Stimulated activated CD8-positive, alpha-beta memory T cell treated with anti-CD3 and anti-CD28 coated beads, Interleukin-7, amount 100 ng/mL, for 48 hours (primary cell): ENCODE measurements at regions not wholly inside any gene's neighbourhood (a gene's known extent, or its start where the extent isn't known, plus 50 kb on each side); places are given as distances from the start of the nearest gene placed in this dataset.

Source experiments
- DNase-seq, 2 donors: peaks; one replicate each; pipeline ENCODE4 v3.0.0-alpha.2; 2020; ENCODE audit warnings: low read depth in 1 of 2; ENCODE audit errors: extremely low read depth in 1 of 2

GRCh38 chr7:41028580-41028979 is 674.3 kb downstream of the INHBA start:
- DNase-seq, result no peak

GRCh38 chr7:41027428-41028115 is 675.3 kb downstream of the INHBA start:
- DNase-seq, result no peak

GRCh38 chr7:41024126-41024525 is 678.8 kb downstream of the INHBA start:
- no peak for DNase-seq

GRCh38 chr7:41020056-41020455 is 682.8 kb downstream of the INHBA start:
- no peak for DNase-seq

- no peak for DNase-seq
Measured at GRCh38 chr7:41013117-41013516, 689.8 kb downstream of the INHBA start.

- no peak for DNase-seq
Measured at GRCh38 chr7:41012041-41012440, 690.8 kb downstream of the INHBA start.

- no peak for DNase-seq
Measured at GRCh38 chr7:41010967-41011366, 691.9 kb downstream of the INHBA start.

- DNase-seq, result no peak
Measured at GRCh38 chr7:41010418-41010817, 692.5 kb downstream of the INHBA start.

GRCh38 chr7:41007811-41008210 is 695.1 kb downstream of the INHBA start:
- DNase-seq, result no peak

GRCh38 chr7:41007351-41007751 is 695.5 kb downstream of the INHBA start:
- no peak for DNase-seq

GRCh38 chr7:41006306-41006995 is 696.4 kb downstream of the INHBA start:
- DNase-seq, result no peak

GRCh38 chr7:41005374-41005901 is 697.5 kb downstream of the INHBA start:
- no peak for DNase-seq

- DNase-seq, result no peak
Measured at GRCh38 chr7:41003977-41004376, 698.9 kb downstream of the INHBA start.

GRCh38 chr7:41003611-41003940 is 699.3 kb downstream of the INHBA start:
- DNase-seq, result no peak

- peak in 1 of 2 donors; percentile 11 for DNase-seq
Measured at GRCh38 chr7:41002741-41003610, 699.9 kb downstream of the INHBA start.

- no peak for DNase-seq
Measured at GRCh38 chr7:41000042-41000441, 702.8 kb downstream of the INHBA start.

- no peak for DNase-seq
Measured at GRCh38 chr7:40996233-40996677, 706.6 kb downstream of the INHBA start.

- DNase-seq, result no peak
Measured at GRCh38 chr7:40990841-40991240, 712.0 kb downstream of the INHBA start.

GRCh38 chr7:40987571-40987970 is 715.3 kb downstream of the INHBA start:
- DNase-seq, result no peak

GRCh38 chr7:40986351-40986873 is 716.5 kb downstream of the INHBA start:
- no peak for DNase-seq

- no peak for DNase-seq
Measured at GRCh38 chr7:40983111-40983510, 719.8 kb downstream of the INHBA start.
